Type B pancreatic cell (in vitro differentiated cells): ENCODE measurements at regions not wholly inside any gene's neighbourhood (a gene's known extent, or its start where the extent isn't known, plus 50 kb on each side); places are given as distances from the start of the nearest gene placed in this dataset.
A peak's percentile ranks its signal among the peaks of the same experiment; 100 is the strongest.

ENCODE experiments used
- DNase-seq: peaks from one replicate; pipeline ENCODE4 v3.0.0; 2021; ENCODE audit warnings: mixed read lengths; ENCODE audit not compliant: unreplicated experiment; ENCODE audit errors: extremely low spot score
- H3K27ac Mint-ChIP-seq: 2 replicates; pipeline ENCODE4 v1.8.0; 2021; ENCODE audit warnings: mild to moderate bottlenecking, mixed read lengths
- H3K27me3 Mint-ChIP-seq: 2 replicates; pipeline ENCODE4 v1.8.0; 2021; ENCODE audit warnings: mixed read lengths
- H3K36me3 Mint-ChIP-seq: 2 replicates; pipeline ENCODE4 v1.8.0; 2021; ENCODE audit warnings: mixed read lengths
- H3K4me1 Mint-ChIP-seq: one replicate; pipeline ENCODE4 v1.8.0; 2021; ENCODE audit warnings: mixed read lengths; ENCODE audit not compliant: unreplicated experiment
- H3K4me3 Mint-ChIP-seq: 2 replicates; pipeline ENCODE4 v1.8.0; 2021; ENCODE audit warnings: mild to moderate bottlenecking, mixed read lengths
- H3K9me3 Mint-ChIP-seq: 2 replicates; pipeline ENCODE4 v1.8.0; 2021; ENCODE audit warnings: mixed read lengths
- CTCF ChIP-seq: fragments of 200-600 bp; sonication (generic); conservative IDR thresholded peaks from 2 replicates; pipeline ENCODE4 v1.5.0; 2021; ENCODE audit warnings: antibody characterized with exemption, mild to moderate bottlenecking

GRCh38 chr13:37482331-37482730 is 116.2 kb downstream of the POSTN start:
- Mint-ChIP-seq H3K9me3 (no peaks in the 10 kb centered on the region), H3K27me3 (no peaks in the 10 kb centered on the region), H3K27ac (no peak overlapping the region), H3K36me3 (no peaks in the 10 kb centered on the region), H3K4me1 (peaks cover 32% of the 10 kb centered on the region), H3K4me3 (no peak overlapping the region)
- DNase-seq: no peak
- no peak for TF ChIP-seq CTCF

- H3K27ac Mint-ChIP-seq: peak overlapping the region; percentile 17
Observed at GRCh38 chr13:37481885-37482227, 116.7 kb downstream of the POSTN start.

GRCh38 chr13:37481011-37481884 is 117.3 kb downstream of the POSTN start:
- no peaks in the 10 kb centered on the region for H3K9me3 Mint-ChIP-seq
- peaks cover 25% of the 10 kb centered on the region for H3K4me1 Mint-ChIP-seq
- H3K27me3 Mint-ChIP-seq: no peaks in the 10 kb centered on the region
- DNase-seq: no peak
- peak overlapping the region; percentile 17 for H3K27ac Mint-ChIP-seq
- TF ChIP-seq CTCF: no peak
- no peak overlapping the region for H3K4me3 Mint-ChIP-seq
- no peaks in the 10 kb centered on the region for H3K36me3 Mint-ChIP-seq

More at GRCh38 chr13:37481885-37482227, 116.7 kb downstream of the POSTN start:
- no peak for TF ChIP-seq CTCF
- H3K27me3 Mint-ChIP-seq: no peaks in the 10 kb centered on the region
- no peak overlapping the region for H3K4me3 Mint-ChIP-seq
- H3K4me1 Mint-ChIP-seq: peaks cover 31% of the 10 kb centered on the region
- no peak for DNase-seq
- no peaks in the 10 kb centered on the region for H3K9me3 Mint-ChIP-seq
- no peaks in the 10 kb centered on the region for H3K36me3 Mint-ChIP-seq

- Mint-ChIP-seq H3K27ac (no peak overlapping the region), H3K4me1 (peaks cover 24% of the 10 kb centered on the region), H3K9me3 (no peaks in the 10 kb centered on the region), H3K4me3 (no peak overlapping the region), H3K36me3 (no peaks in the 10 kb centered on the region), H3K27me3 (no peaks in the 10 kb centered on the region)
- no peak for DNase-seq
- TF ChIP-seq CTCF: no peak
Observed at GRCh38 chr13:37479916-37480315, 118.7 kb downstream of the POSTN start.

GRCh38 chr13:37476874-37477273 is 121.7 kb downstream of the POSTN start:
- H3K27ac Mint-ChIP-seq: no peak overlapping the region
- no peak overlapping the region for H3K4me3 Mint-ChIP-seq
- H3K4me1 Mint-ChIP-seq: peaks cover 25% of the 10 kb centered on the region
- TF ChIP-seq CTCF: no peak
- H3K9me3 Mint-ChIP-seq: no peaks in the 10 kb centered on the region
- H3K36me3 Mint-ChIP-seq: no peaks in the 10 kb centered on the region
- no peak for DNase-seq
- no peaks in the 10 kb centered on the region for H3K27me3 Mint-ChIP-seq
